SW480 (cell line): ENCODE measurements at regions not wholly inside any gene's neighbourhood (a gene's known extent, or its start where the extent isn't known, plus 50 kb on each side); places are given as distances from the start of the nearest gene placed in this dataset.
"Not testable (repeated sequence)": the region's sequence is repeated elsewhere in the genome, so short reads cannot be mapped to it uniquely, and the experiment has no call there.

Experiments used
- DNase-seq: peaks from one replicate; pipeline ENCODE4 v3.0.0-alpha.2; 2016; ENCODE audit warnings: low spot score

- no peak for DNase-seq
Observed at GRCh38 chr19:31037286-31037980, 311.8 kb downstream of the TSHZ3 start.

GRCh38 chr19:31031455-31031854, 317.8 kb downstream of the TSHZ3 start:
- not testable (repeated sequence) for DNase-seq

GRCh38 chr19:31023038-31023437, 326.2 kb downstream of the TSHZ3 start:
- no peak for DNase-seq

- no peak for DNase-seq
Observed at GRCh38 chr19:31018936-31019335, 330.3 kb downstream of the TSHZ3 start.

GRCh38 chr19:31015778-31016177, 333.5 kb downstream of the TSHZ3 start:
- no peak for DNase-seq

GRCh38 chr19:31014668-31015067, 334.6 kb downstream of the TSHZ3 start:
- DNase-seq, result no peak

- DNase-seq, result no peak
Observed at GRCh38 chr19:31013384-31014020, 335.7 kb downstream of the TSHZ3 start.

GRCh38 chr19:31002518-31003244, 346.6 kb downstream of the TSHZ3 start:
- DNase-seq, result no peak

GRCh38 chr19:31001991-31002390, 347.2 kb downstream of the TSHZ3 start:
- DNase-seq, result no peak

GRCh38 chr19:31000913-31001312, 348.3 kb downstream of the TSHZ3 start:
- DNase-seq, result no peak

GRCh38 chr19:30999726-31000125, 349.5 kb downstream of the TSHZ3 start:
- no peak for DNase-seq

GRCh38 chr19:30997222-30997621, 352.0 kb downstream of the TSHZ3 start:
- DNase-seq, result no peak

- DNase-seq, result no peak
Observed at GRCh38 chr19:30978639-30979038, 370.6 kb downstream of the TSHZ3 start.

- DNase-seq, result no peak
Observed at GRCh38 chr19:30969591-30969990, 379.6 kb downstream of the TSHZ3 start.

GRCh38 chr19:30968841-30969399, 380.3 kb downstream of the TSHZ3 start:
- DNase-seq, result no peak

- DNase-seq, result peak; percentile 15
Observed at GRCh38 chr19:30968210-30968609, 381.0 kb downstream of the TSHZ3 start.

GRCh38 chr19:30966486-30966885, 382.8 kb downstream of the TSHZ3 start:
- DNase-seq, result no peak

- no peak for DNase-seq
Observed at GRCh38 chr19:30959011-30959410, 390.2 kb downstream of the TSHZ3 start.

GRCh38 chr19:30955112-30956104, 393.8 kb downstream of the TSHZ3 start:
- no peak for DNase-seq

GRCh38 chr19:30944276-30944932, 404.8 kb downstream of the TSHZ3 start:
- DNase-seq, result not testable (repeated sequence)
